Glutamatergic neuron (in vitro differentiated cells): ENCODE measurements at regions not wholly inside any gene's neighbourhood (a gene's known extent, or its start where the extent isn't known, plus 50 kb on each side); places are given as distances from the start of the nearest gene placed in this dataset.

Source experiments
- DNase-seq: peaks from one replicate; pipeline ENCODE4 v3.0.0; 2022
- H3K27ac Mint-ChIP-seq: one replicate; pipeline ENCODE4 v1.8.0; 2020; ENCODE audit warnings: mild to moderate bottlenecking, mixed read lengths, inconsistent platforms; ENCODE audit not compliant: unreplicated experiment
- H3K27me3 Mint-ChIP-seq: one replicate; pipeline ENCODE4 v1.8.0; 2020; ENCODE audit warnings: mild to moderate bottlenecking, moderate library complexity, mixed read lengths, inconsistent platforms; ENCODE audit not compliant: unreplicated experiment
- H3K36me3 Mint-ChIP-seq: one replicate; pipeline ENCODE4 v1.8.0; 2020; ENCODE audit warnings: mild to moderate bottlenecking, mixed read lengths, inconsistent platforms; ENCODE audit not compliant: unreplicated experiment
- H3K4me1 Mint-ChIP-seq: one replicate; pipeline ENCODE4 v1.8.0; 2020; ENCODE audit warnings: mild to moderate bottlenecking, low read depth, mixed read lengths, inconsistent platforms; ENCODE audit not compliant: unreplicated experiment
- H3K4me3 Mint-ChIP-seq: one replicate; pipeline ENCODE4 v1.8.0; 2020; ENCODE audit warnings: mild to moderate bottlenecking, mixed read lengths, inconsistent platforms; ENCODE audit not compliant: unreplicated experiment
- H3K9me3 Mint-ChIP-seq: one replicate; pipeline ENCODE4 v1.8.0; 2020; ENCODE audit warnings: mild to moderate bottlenecking, moderate library complexity, mixed read lengths, inconsistent platforms; ENCODE audit not compliant: unreplicated experiment
- TF ChIP-seq, protein P1 (sequence below): fragments of 200-600 bp; sonication (generic); IDR thresholded peaks from one replicate; pipeline ENCODE4 v1.5.0; 2021; ENCODE audit not compliant: partially characterized antibody, unreplicated experiment

DNA sequence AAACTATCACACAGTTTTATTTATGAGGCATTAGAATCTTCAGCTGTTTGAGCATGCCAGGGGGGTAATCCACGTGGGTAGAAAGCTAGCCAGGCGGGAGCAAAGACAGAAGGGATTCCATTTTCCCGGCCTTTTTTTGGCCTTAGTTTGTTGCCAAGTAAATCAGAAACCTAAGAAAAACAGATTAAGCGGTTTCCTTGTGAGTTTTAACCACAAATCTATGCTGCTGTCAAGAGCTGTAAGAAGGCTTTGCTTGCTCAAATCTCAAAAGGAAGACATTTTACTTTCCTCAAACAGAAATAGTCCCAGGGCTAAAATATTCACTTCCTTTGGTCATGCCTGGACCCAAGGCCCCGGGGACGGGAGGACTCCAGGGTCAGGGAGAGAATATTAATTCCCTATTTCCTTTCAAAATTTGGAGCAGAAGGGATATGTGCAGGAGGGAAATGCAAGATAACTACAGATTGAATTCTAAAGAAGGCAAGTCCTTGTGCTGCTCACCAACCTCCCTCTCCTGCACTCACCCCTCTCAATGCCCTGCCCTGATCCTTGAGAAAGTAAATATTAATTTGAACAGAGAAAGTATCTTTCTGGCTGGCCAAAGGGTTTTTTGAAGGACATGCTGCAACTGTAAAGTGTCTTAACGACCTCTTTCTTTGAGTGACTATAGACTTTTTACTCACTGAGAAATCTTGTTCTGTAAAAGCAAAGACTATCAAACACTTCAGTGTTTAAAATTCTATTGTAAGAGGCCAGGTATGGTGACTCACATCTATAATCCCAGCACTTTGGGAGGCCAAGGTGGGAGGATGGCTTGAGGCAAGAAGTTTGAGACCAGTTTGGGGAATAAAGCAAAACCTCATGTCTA lies 75.7 kb downstream of the HSD17B6 start:
- H3K27me3 Mint-ChIP-seq, result no peaks in the 10 kb centered on the region
- no peak for DNase-seq
- TF ChIP-seq, protein P1, sequence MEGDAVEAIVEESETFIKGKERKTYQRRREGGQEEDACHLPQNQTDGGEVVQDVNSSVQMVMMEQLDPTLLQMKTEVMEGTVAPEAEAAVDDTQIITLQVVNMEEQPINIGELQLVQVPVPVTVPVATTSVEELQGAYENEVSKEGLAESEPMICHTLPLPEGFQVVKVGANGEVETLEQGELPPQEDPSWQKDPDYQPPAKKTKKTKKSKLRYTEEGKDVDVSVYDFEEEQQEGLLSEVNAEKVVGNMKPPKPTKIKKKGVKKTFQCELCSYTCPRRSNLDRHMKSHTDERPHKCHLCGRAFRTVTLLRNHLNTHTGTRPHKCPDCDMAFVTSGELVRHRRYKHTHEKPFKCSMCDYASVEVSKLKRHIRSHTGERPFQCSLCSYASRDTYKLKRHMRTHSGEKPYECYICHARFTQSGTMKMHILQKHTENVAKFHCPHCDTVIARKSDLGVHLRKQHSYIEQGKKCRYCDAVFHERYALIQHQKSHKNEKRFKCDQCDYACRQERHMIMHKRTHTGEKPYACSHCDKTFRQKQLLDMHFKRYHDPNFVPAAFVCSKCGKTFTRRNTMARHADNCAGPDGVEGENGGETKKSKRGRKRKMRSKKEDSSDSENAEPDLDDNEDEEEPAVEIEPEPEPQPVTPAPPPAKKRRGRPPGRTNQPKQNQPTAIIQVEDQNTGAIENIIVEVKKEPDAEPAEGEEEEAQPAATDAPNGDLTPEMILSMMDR, result no peak
- H3K4me1 Mint-ChIP-seq, result peaks cover 12% of the 10 kb centered on the region
- H3K4me3 Mint-ChIP-seq, result no peak overlapping the region
- H3K27ac Mint-ChIP-seq, result no peak overlapping the region
- H3K9me3 Mint-ChIP-seq, result peaks cover 3% of the 10 kb centered on the region
- H3K36me3 Mint-ChIP-seq, result peaks cover 5% of the 10 kb centered on the region
